GM12864 (cell line): ENCODE measurements at regions not wholly inside any gene's neighbourhood (a gene's known extent, or its start where the extent isn't known, plus 50 kb on each side); places are given as distances from the start of the nearest gene placed in this dataset.

Source experiments
- DNase-seq: peaks from one replicate; pipeline ENCODE4 v3.0.0-alpha.2; 2011; ENCODE audit warnings: low read depth
- H3K4me3 ChIP-seq: 2 replicates; pipeline ENCODE4 v1.5.1; 2011; ENCODE audit warnings: mild to moderate bottlenecking, low read depth, low read length, control low read depth
- TF ChIP-seq, protein P1 (sequence below): IDR thresholded peaks from 2 replicates; pipeline ENCODE4 v1.5.1; 2011; ENCODE audit warnings: low read depth, mild to moderate bottlenecking, moderate library complexity, low read length, control low read depth, inconsistent platforms; ENCODE audit errors: missing control alignments

DNA sequence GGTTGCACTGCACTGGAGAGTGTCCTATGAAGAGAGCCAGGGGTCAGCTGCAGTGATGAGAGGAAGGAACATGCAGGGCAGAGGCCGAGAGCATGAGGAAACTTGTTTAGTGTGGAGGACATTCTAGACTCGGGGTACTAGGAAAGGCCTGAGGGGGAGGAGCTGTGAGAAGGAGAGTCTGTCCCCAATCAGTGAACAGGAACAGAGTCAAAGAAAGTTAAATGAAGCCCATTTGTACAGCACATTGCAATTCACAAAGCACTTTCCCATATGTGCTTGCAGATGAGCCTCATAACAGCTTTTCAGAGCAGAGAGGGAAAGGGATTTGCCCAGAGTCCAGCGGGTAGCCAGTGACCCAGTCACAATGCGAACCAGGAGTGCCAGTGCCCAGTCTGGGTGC, 83.4 kb downstream of the NAV1 start:
- no peak for DNase-seq
- H3K4me3 ChIP-seq = no peak overlapping the region
- TF ChIP-seq, protein P1, sequence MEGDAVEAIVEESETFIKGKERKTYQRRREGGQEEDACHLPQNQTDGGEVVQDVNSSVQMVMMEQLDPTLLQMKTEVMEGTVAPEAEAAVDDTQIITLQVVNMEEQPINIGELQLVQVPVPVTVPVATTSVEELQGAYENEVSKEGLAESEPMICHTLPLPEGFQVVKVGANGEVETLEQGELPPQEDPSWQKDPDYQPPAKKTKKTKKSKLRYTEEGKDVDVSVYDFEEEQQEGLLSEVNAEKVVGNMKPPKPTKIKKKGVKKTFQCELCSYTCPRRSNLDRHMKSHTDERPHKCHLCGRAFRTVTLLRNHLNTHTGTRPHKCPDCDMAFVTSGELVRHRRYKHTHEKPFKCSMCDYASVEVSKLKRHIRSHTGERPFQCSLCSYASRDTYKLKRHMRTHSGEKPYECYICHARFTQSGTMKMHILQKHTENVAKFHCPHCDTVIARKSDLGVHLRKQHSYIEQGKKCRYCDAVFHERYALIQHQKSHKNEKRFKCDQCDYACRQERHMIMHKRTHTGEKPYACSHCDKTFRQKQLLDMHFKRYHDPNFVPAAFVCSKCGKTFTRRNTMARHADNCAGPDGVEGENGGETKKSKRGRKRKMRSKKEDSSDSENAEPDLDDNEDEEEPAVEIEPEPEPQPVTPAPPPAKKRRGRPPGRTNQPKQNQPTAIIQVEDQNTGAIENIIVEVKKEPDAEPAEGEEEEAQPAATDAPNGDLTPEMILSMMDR = no peak

GRCh38 chr1:201622824-201623223, 83.9 kb downstream of the NAV1 start:
- no peak overlapping the region for H3K4me3 ChIP-seq
- TF ChIP-seq, protein P1 = no peak

GRCh38 chr1:201624741-201625225, 85.9 kb downstream of the NAV1 start:
- no peak overlapping the region for H3K4me3 ChIP-seq
- no peak for DNase-seq
- TF ChIP-seq, protein P1 = no peak

More at GRCh38 chr1:201622824-201623223, 83.9 kb downstream of the NAV1 start:
- DNase-seq = no peak

- DNase-seq = no peak
- TF ChIP-seq, protein P1 = no peak
These were observed 86.4 kb downstream of the NAV1 start for GRCh38 chr1:201625226-201625761.

GRCh38 chr1:201625851-201626251, 86.9 kb downstream of the NAV1 start:
- DNase-seq = no peak
- H3K4me3 ChIP-seq = no peak overlapping the region
- TF ChIP-seq, protein P1 = no peak

More at GRCh38 chr1:201625226-201625761, 86.4 kb downstream of the NAV1 start:
- no peak overlapping the region for H3K4me3 ChIP-seq

- no peak overlapping the region for H3K4me3 ChIP-seq
- TF ChIP-seq, protein P1 = no peak
- DNase-seq = no peak
These were observed 87.8 kb downstream of the NAV1 start for GRCh38 chr1:201626629-201627275.

- H3K4me3 ChIP-seq = no peak overlapping the region
- DNase-seq = no peak
- TF ChIP-seq, protein P1 = no peak
These were observed 89.6 kb downstream of the NAV1 start for GRCh38 chr1:201628490-201628889.
